ENCODE measurements at regions not wholly inside any gene's neighbourhood (a gene's known extent, or its start where the extent isn't known, plus 50 kb on each side); places are given as distances from the start of the nearest gene placed in this dataset.

- TF ChIP-seq ZBTB33 (IDR thresholded peaks at IDR 0.05; ENCODE audit: borderline replicate concordance, low read depth): no peak
- no peak for TF ChIP-seq ELF1 (IDR thresholded peaks at IDR 0.05)
- TF ChIP-seq USF2 (IDR thresholded peaks at IDR 0.05; ENCODE audit: borderline replicate concordance, low read depth, low read length): no peak
- no peak for TF ChIP-seq GABPA (IDR thresholded peaks at IDR 0.05; ENCODE audit: low read depth)
- no peak for TF ChIP-seq MEF2A (IDR thresholded peaks at IDR 0.05; ENCODE audit: borderline replicate concordance, low read depth)
- TF ChIP-seq RFX5 (IDR thresholded peaks at IDR 0.05; ENCODE audit: low read length): no peak
- no peak for TF ChIP-seq USF1 (IDR thresholded peaks at IDR 0.05; ENCODE audit: borderline replicate concordance, low read depth)
Measured at GRCh38 chr12:64938179-64938578, 113.7 kb downstream of the TBC1D30 start (continued).

GRCh38 chr12:64943686-64944085 is 119.2 kb downstream of the TBC1D30 start:
- TF ChIP-seq JUND (IDR thresholded peaks at IDR 0.05) (no peak), CHD2 (IDR thresholded peaks at IDR 0.05; ENCODE audit: low read length, partially characterized antibody) (no peak), IRF3 (IDR thresholded peaks at IDR 0.05; ENCODE audit: low read depth, low read length) (no peak), RXRA (IDR thresholded peaks at IDR 0.05; ENCODE audit: borderline replicate concordance, low read depth) (no peak), REST (IDR thresholded peaks at IDR 0.05; ENCODE audit: low read depth, low read length) (no peak)
- CTCF ChIA-PET: no interaction called here
- Histone ChIP-seq H3K9me3 (no peaks in the 10 kb centered on the region), H3K9ac (no peak overlapping the region), H3F3A (replicated peaks; ENCODE audit: insufficient read depth) (no peaks in the 10 kb centered on the region), H3K4me3 (ENCODE audit: low read depth in 2 of 2, low read length in 1 of 2) (no peak overlapping the region), H3K27ac (ENCODE audit: low read depth in 2 of 2, low read length in 1 of 2) (no peak overlapping the region), H3K4me2 (no peak overlapping the region), H2AFZ (ENCODE audit: low read depth) (no peak overlapping the region), H3K36me3 (replicated peaks in 1 of 2; ENCODE audit: control insufficient read depth in 1 of 2, insufficient read depth in 2 of 2, low read length in 1 of 2) (no peaks in the 10 kb centered on the region), H3K79me2 (ENCODE audit: insufficient read depth) (no peaks in the 10 kb centered on the region), H3K4me1 (ENCODE audit: control insufficient read depth in 1 of 2, insufficient read depth in 2 of 2, low read depth in 1 of 2, low read length in 1 of 2) (peaks cover 0 to 15% of the 10 kb centered on the region in 2 experiments; a peak in 2 of 4 replicates), H4K20me1 (ENCODE audit: insufficient read depth) (no peaks in the 10 kb centered on the region), H3K9me2 (no peaks in the 10 kb centered on the region), H3K27me3 (ENCODE audit: insufficient read depth) (no peaks in the 10 kb centered on the region)
- no peak for DNase-seq
- POLR2A ChIA-PET: no interaction called here
- 22% methylated on average over 5 of the region's 5 CpGs for WGBS (ENCODE audit: low lambda C conversion rate)
